B cell (primary cell): ENCODE measurements at regions not wholly inside any gene's neighbourhood (a gene's known extent, or its start where the extent isn't known, plus 50 kb on each side); places are given as distances from the start of the nearest gene placed in this dataset.

Experiments used
- ATAC-seq: fragments of 200-7000 bp; cut with Tn5 transposase; one replicate; pipeline ENCODE4 v1.10.0; 2021; ENCODE audit warnings: low read depth, mild to moderate bottlenecking, moderate number of reproducible peaks, moderate library complexity
- CTCF ChIA-PET: fragments of 350-600 bp; sonication (Branson Sonifier 250); formaldehyde crosslinking; loops from one replicate; lab custom pipeline; 2021; ENCODE audit warnings: antibody characterized with exemption, inconsistent platforms; lab: Charles Lee
- POLR2A ChIA-PET: fragments of 350-600 bp; sonication (Branson Sonifier 250); formaldehyde crosslinking; loops from one replicate; lab custom pipeline; 2021; ENCODE audit warnings: antibody characterized with exemption; lab: Charles Lee
- DNase-seq: peaks from one replicate; pipeline ENCODE4 v3.0.0; 2013
- H2AFZ ChIP-seq: 2 replicates; pipeline ENCODE4 v1.6.1; 2012; ENCODE audit warnings: mild to moderate bottlenecking, low read depth, low read length; ENCODE audit not compliant: insufficient read depth, poor library complexity, severe bottlenecking
- H3K27ac ChIP-seq, 2 donors: 1 replicate in 1 of 2; 2 replicates in 1 of 2; pipeline ENCODE4 v1.5.1; 2012 to 2013; ENCODE audit warnings: low read length in 2 of 2, mild to moderate bottlenecking in 2 of 2, moderate library complexity in 1 of 2
- H3K27me3 ChIP-seq, 4 experiments: fragments of 200-600 bp in 1 of 4; sonication (generic) in 1 of 4; replicated peaks in 1 of 4; 1 replicate in 2 of 4; 2 replicates in 2 of 4; pipeline versions ENCODE4 v1.6.1 to v1.7.0; 2013 to 2016; ENCODE audit warnings: low read length in 3 of 4, mild to moderate bottlenecking in 2 of 4, mixed read lengths in 1 of 4, moderate library complexity in 1 of 4; ENCODE audit not compliant: insufficient read depth in 4 of 4, control insufficient read depth in 3 of 4; ENCODE audit errors: control extremely low read depth in 1 of 4
- H3K36me3 ChIP-seq, 2 experiments: replicated peaks in 1 of 2; 1 replicate in 1 of 2; 2 replicates in 1 of 2; pipeline versions ENCODE4 v1.6.1 to v1.7.1; 2013; ENCODE audit warnings: low read length in 1 of 2; ENCODE audit not compliant: insufficient read depth in 2 of 2, control insufficient read depth in 1 of 2; ENCODE audit errors: control extremely low read depth in 1 of 2, extremely low read depth in 1 of 2
- H3K4me1 ChIP-seq, 2 donors: fragments of 200-600 bp in 1 of 2; sonication (generic) in 1 of 2; 1 replicate in 1 of 2; 2 replicates in 1 of 2; pipeline versions ENCODE4 v1.5.1 to v1.6.1; 2013 to 2017; ENCODE audit warnings: low read length in 2 of 2; ENCODE audit not compliant: control insufficient read depth in 2 of 2, insufficient read depth in 2 of 2
- H3K4me2 ChIP-seq: replicated peaks from 2 replicates; pipeline ENCODE3; 2012; ENCODE audit warnings: mild to moderate bottlenecking, low read depth, low read length; ENCODE audit not compliant: poor library complexity, severe bottlenecking
- H3K4me3 ChIP-seq, 5 experiments: fragments of 200-600 bp in 1 of 5; sonication (generic) in 1 of 5; 1 replicate in 3 of 5; 2 replicates in 2 of 5; pipeline versions ENCODE4 v1.5.1 to v1.7.0; 2011 to 2016; ENCODE audit warnings: low read length in 4 of 5, mild to moderate bottlenecking in 4 of 5, low read depth in 2 of 5, control low read depth in 1 of 5, moderate library complexity in 1 of 5; ENCODE audit not compliant: insufficient read depth in 1 of 5; ENCODE audit errors: control extremely low read depth in 1 of 5, extremely low read depth in 1 of 5
- H3K79me2 ChIP-seq: fragments of 200-600 bp; sonication (generic); one replicate; pipeline ENCODE4 v1.6.0; 2016; ENCODE audit warnings: low read length; ENCODE audit not compliant: control insufficient read depth, insufficient read depth
- H3K9ac ChIP-seq: fragments of 200-600 bp; sonication (generic); 2 replicates; pipeline ENCODE4 v1.6.1; 2017; ENCODE audit warnings: mild to moderate bottlenecking, low read length, moderate library complexity
- H3K9me3 ChIP-seq, 3 donors: one replicate each; pipeline versions ENCODE4 v1.6.1 to v1.7.1; 2013; ENCODE audit warnings: low read length in 2 of 3; ENCODE audit not compliant: control insufficient read depth in 2 of 3, insufficient read depth in 1 of 3; ENCODE audit errors: control extremely low read depth in 1 of 3
- H4K20me1 ChIP-seq: 2 replicates; pipeline ENCODE4 v1.6.0; 2012; ENCODE audit warnings: mild to moderate bottlenecking, low read length; ENCODE audit not compliant: insufficient read depth, control insufficient read depth, poor library complexity, severe bottlenecking
- H3K27ac Mint-ChIP-seq: one replicate; pipeline ENCODE4 v1.8.0; 2021; ENCODE audit warnings: mixed read lengths
- H3K27me3 Mint-ChIP-seq: one replicate; pipeline ENCODE4 v1.8.0; 2021; ENCODE audit warnings: mixed read lengths
- H3K4me1 Mint-ChIP-seq: one replicate; pipeline ENCODE4 v1.8.0; 2021; ENCODE audit warnings: mixed read lengths
- H3K4me3 Mint-ChIP-seq: one replicate; pipeline ENCODE4 v1.8.0; 2021; ENCODE audit warnings: mixed read lengths
- H3K9me3 Mint-ChIP-seq: one replicate; pipeline ENCODE4 v1.8.0; 2022; ENCODE audit warnings: mixed read lengths; ENCODE audit not compliant: insufficient read depth
- EZH2 ChIP-seq: IDR thresholded peaks from 2 replicates; pipeline ENCODE4 v1.6.1; 2012; ENCODE audit warnings: borderline replicate concordance, low read depth, mild to moderate bottlenecking, moderate library complexity, low read length; ENCODE audit not compliant: insufficient read depth, poor library complexity, severe bottlenecking
- WGBS: methylation state at CpG from one replicate; pipeline ENCODE4 v1.1.5; 2013; ENCODE audit warnings: missing lambda C conversion rate; ENCODE audit not compliant: insufficient coverage; 5-methylcytosine and 5-hydroxymethylcytosine counted together
- intact Hi-C: fragments of 100-400 bp; cut with micrococcal nuclease; formaldehyde crosslinking; loops from one replicate; pipeline ENCODE4 v1.10.0; 2022
- TF ChIP-seq, protein P1 (sequence below): fragments of 200-600 bp; IDR thresholded peaks from one replicate; pipeline ENCODE4 v1.8.0; 2022; ENCODE audit warnings: antibody characterized with exemption, mild to moderate bottlenecking

DNA sequence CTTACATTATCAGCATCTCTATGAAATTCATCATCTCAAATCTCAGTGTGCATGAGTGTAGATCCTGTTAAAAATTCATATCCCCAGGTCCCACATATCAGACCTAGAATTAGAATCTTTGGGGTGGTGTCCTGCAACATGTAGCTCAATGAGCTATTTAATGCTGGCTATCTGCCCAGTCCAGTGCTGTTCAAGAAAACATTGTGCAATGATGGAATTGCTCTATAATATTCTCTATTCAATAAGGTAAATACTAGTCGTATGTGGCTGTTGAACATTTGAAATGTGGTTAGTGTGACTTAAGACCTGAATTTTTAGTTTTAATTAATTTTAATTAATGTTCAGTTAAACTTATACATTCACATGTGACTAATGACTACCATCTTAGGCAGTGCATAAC, 127.4 kb downstream of the NOL4 start:
- no peak overlapping the region for H3K4me3 ChIP-seq
- H3K27ac ChIP-seq = no peak overlapping the region
- TF ChIP-seq, protein P1, sequence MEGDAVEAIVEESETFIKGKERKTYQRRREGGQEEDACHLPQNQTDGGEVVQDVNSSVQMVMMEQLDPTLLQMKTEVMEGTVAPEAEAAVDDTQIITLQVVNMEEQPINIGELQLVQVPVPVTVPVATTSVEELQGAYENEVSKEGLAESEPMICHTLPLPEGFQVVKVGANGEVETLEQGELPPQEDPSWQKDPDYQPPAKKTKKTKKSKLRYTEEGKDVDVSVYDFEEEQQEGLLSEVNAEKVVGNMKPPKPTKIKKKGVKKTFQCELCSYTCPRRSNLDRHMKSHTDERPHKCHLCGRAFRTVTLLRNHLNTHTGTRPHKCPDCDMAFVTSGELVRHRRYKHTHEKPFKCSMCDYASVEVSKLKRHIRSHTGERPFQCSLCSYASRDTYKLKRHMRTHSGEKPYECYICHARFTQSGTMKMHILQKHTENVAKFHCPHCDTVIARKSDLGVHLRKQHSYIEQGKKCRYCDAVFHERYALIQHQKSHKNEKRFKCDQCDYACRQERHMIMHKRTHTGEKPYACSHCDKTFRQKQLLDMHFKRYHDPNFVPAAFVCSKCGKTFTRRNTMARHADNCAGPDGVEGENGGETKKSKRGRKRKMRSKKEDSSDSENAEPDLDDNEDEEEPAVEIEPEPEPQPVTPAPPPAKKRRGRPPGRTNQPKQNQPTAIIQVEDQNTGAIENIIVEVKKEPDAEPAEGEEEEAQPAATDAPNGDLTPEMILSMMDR = no peak
- DNase-seq (no peak), ATAC-seq (no peak)
- H3K9me3 Mint-ChIP-seq = no peaks in the 10 kb centered on the region
- H3K4me3 Mint-ChIP-seq = no peak overlapping the region
- ChIA-PET POLR2A (no interaction called here), CTCF (no interaction called here)
- H3K4me1 ChIP-seq = no peaks in the 10 kb centered on the region
- H2AFZ ChIP-seq = no peak overlapping the region
- no peaks in the 10 kb centered on the region for H4K20me1 ChIP-seq
- no peak overlapping the region for H3K27ac Mint-ChIP-seq
- no peaks in the 10 kb centered on the region for H3K9me3 ChIP-seq
- no peak overlapping the region for H3K4me2 ChIP-seq
- no peaks in the 10 kb centered on the region for H3K27me3 Mint-ChIP-seq
- H3K79me2 ChIP-seq = no peaks in the 10 kb centered on the region
- H3K36me3 ChIP-seq = no peaks in the 10 kb centered on the region
- intact Hi-C loops = no loop called here
- WGBS = no CpG with 5 or more reads among the region's 1 CpG
- no peaks in the 10 kb centered on the region for H3K4me1 Mint-ChIP-seq
- H3K9ac ChIP-seq = no peak overlapping the region
- H3K27me3 ChIP-seq = no peaks in the 10 kb centered on the region

DNA sequence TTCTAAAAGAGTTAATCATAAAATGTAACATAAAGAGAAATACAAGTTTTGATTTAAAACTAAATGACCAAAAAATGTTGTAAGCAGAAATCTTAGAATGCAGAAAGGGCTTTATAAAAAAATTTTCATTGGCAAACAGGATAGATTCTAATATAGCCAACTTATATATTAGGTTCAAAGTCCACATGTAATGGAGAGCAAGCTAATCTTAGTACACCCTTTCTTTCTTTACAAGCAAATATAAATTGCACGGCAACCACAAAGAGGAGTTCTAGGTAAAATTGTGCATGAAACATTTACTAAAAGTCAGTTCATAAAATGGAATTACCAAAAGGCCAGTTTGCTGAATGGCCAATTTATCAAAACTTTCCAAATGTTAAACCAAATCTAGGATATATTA, 130.6 kb downstream of the NOL4 start:
- intact Hi-C loops = no loop called here
- no peaks in the 10 kb centered on the region for H3K9me3 ChIP-seq

More for the DNA sequence above, 130.6 kb downstream of the NOL4 start:
- H3K4me1 ChIP-seq = no peaks in the 10 kb centered on the region
- no peak for ATAC-seq
- H2AFZ ChIP-seq = no peak overlapping the region
- Mint-ChIP-seq H3K27me3 (no peaks in the 10 kb centered on the region), H3K27ac (no peak overlapping the region), H3K4me3 (no peak overlapping the region), H3K9me3 (no peaks in the 10 kb centered on the region), H3K4me1 (no peaks in the 10 kb centered on the region)
- TF ChIP-seq, protein P1 = no peak
- no peak for TF ChIP-seq EZH2
- DNase-seq = no peak
- no peaks in the 10 kb centered on the region for H3K36me3 ChIP-seq
- CTCF ChIA-PET = no interaction called here
- no CpG with 5 or more reads among the region's 1 CpG for WGBS
- no peak overlapping the region for H3K27ac ChIP-seq
- H3K27me3 ChIP-seq = no peaks in the 10 kb centered on the region
- POLR2A ChIA-PET = no interaction called here
- H3K4me3 ChIP-seq = no peak overlapping the region
- H4K20me1 ChIP-seq = no peaks in the 10 kb centered on the region
- H3K4me2 ChIP-seq = no peak overlapping the region
- H3K79me2 ChIP-seq = no peaks in the 10 kb centered on the region
- H3K9ac ChIP-seq = no peak overlapping the region
